ENCODE measurements at regions not wholly inside any gene's neighbourhood (a gene's known extent, or its start where the extent isn't known, plus 50 kb on each side); places are given as distances from the start of the nearest gene placed in this dataset.

- H3K36me3 ChIP-seq, result no peaks in the 10 kb centered on the region
- no peak for TF ChIP-seq POLR2A (IDR thresholded peaks at IDR 0.05)
- TF ChIP-seq, protein P1, sequence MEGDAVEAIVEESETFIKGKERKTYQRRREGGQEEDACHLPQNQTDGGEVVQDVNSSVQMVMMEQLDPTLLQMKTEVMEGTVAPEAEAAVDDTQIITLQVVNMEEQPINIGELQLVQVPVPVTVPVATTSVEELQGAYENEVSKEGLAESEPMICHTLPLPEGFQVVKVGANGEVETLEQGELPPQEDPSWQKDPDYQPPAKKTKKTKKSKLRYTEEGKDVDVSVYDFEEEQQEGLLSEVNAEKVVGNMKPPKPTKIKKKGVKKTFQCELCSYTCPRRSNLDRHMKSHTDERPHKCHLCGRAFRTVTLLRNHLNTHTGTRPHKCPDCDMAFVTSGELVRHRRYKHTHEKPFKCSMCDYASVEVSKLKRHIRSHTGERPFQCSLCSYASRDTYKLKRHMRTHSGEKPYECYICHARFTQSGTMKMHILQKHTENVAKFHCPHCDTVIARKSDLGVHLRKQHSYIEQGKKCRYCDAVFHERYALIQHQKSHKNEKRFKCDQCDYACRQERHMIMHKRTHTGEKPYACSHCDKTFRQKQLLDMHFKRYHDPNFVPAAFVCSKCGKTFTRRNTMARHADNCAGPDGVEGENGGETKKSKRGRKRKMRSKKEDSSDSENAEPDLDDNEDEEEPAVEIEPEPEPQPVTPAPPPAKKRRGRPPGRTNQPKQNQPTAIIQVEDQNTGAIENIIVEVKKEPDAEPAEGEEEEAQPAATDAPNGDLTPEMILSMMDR (IDR thresholded peaks at IDR 0.05 in 8 of 11, conservative IDR thresholded peaks at IDR 0.05 in 3 of 11), result no peak
- TF ChIP-seq POLR2AphosphoS5 (IDR thresholded peaks at IDR 0.05), result no peak
- intact Hi-C loops (cut with DNase I; ENCODE audit: low total_unique reads), result no loop called here
- WGBS, 5 donors, result 61 to 88% (median 80%) methylated on average over 18 of the region's 18 CpGs
- no peak for DNase-seq
- H3K27me3 ChIP-seq (replicated peaks in 1 of 7), result no peaks in the 10 kb centered on the region
- H3K4me1 ChIP-seq, result peaks cover 0 to 25% (median 8%) of the 10 kb centered on the region in 6 donors
- H3K9me3 ChIP-seq, result peaks cover 0 to 6% (median 0%) of the 10 kb centered on the region in 8 donors
- no peak overlapping the region for H3K27ac ChIP-seq
- no peak overlapping the region for H3K4me3 ChIP-seq
These were observed 308.4 kb downstream of the BRD1 start for GRCh38 chr22:49519117-49519737.

- TF ChIP-seq, protein P1 (IDR thresholded peaks at IDR 0.05 in 8 of 11, conservative IDR thresholded peaks at IDR 0.05 in 3 of 11), result no peak
- TF ChIP-seq POLR2A (IDR thresholded peaks at IDR 0.05) (no peak), POLR2AphosphoS5 (IDR thresholded peaks at IDR 0.05) (peak in 1 of 3 donors; percentile 11)
- no peak overlapping the region for H3K27ac ChIP-seq
- no peak overlapping the region for H3K4me3 ChIP-seq
- peaks cover 0 to 18% (median 2%) of the 10 kb centered on the region in 6 donors for H3K4me1 ChIP-seq
- H3K36me3 ChIP-seq, result no peaks in the 10 kb centered on the region
- H3K27me3 ChIP-seq (replicated peaks in 1 of 7), result no peaks in the 10 kb centered on the region
- 59 to 79% (median 64%) methylated on average over 8 to 22 of the region's 22 CpGs for WGBS, 5 donors
- peak; percentile 53 for DNase-seq
- H3K9me3 ChIP-seq, result peaks cover 0 to 6% (median 0%) of the 10 kb centered on the region in 8 donors
- intact Hi-C loops (cut with DNase I; ENCODE audit: low total_unique reads), result no loop called here
These were observed 309.2 kb downstream of the BRD1 start for GRCh38 chr22:49518436-49518970.

- no peak overlapping the region for H3K27ac ChIP-seq
- TF ChIP-seq, protein P1 (IDR thresholded peaks at IDR 0.05 in 8 of 11, conservative IDR thresholded peaks at IDR 0.05 in 3 of 11), result no peak
- TF ChIP-seq POLR2AphosphoS5 (IDR thresholded peaks at IDR 0.05) (no peak), POLR2A (IDR thresholded peaks at IDR 0.05) (no peak)
- intact Hi-C loops (cut with DNase I; ENCODE audit: low total_unique reads), result no loop called here
- no peak overlapping the region for H3K4me3 ChIP-seq
- peaks cover 0 to 7% (median under 1%) of the 10 kb centered on the region in 8 donors for H3K9me3 ChIP-seq
- H3K4me1 ChIP-seq, result peaks cover 0 to 14% (median 0%) of the 10 kb centered on the region in 6 donors
- H3K27me3 ChIP-seq (replicated peaks in 1 of 7), result no peaks in the 10 kb centered on the region
- WGBS, 5 donors, result 87 to 94% (median 90%) methylated on average over 23 of the region's 23 CpGs
- H3K36me3 ChIP-seq, result no peaks in the 10 kb centered on the region
- DNase-seq, result peak; percentile 46
These were observed 309.9 kb downstream of the BRD1 start for GRCh38 chr22:49517667-49518185.

DNA sequence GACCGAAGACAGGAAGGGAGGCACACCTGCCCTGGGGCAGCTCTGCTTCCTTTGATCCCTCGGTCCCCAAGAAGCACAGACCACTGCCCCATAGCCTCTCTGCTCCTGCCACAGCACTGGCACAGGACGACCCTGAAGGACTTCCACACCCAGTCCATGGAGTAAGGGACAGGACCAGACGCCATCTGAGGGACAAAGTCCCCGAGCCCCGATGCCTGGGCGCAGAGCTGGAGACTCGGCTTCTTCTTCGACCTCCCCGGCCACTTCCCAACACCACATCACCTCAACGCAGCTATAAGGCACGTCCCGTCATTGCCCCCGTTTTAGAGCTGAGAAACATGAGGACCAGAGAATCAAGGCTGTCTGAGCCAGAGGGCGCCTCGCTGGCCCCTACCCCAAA lies 310.5 kb downstream of the BRD1 start:
- DNase-seq, result no peak
- WGBS, 5 donors, result 91 to 95% (median 92%) methylated on average over 15 to 16 of the region's 16 CpGs
- H3K36me3 ChIP-seq, result no peaks in the 10 kb centered on the region
- no peak overlapping the region for H3K4me3 ChIP-seq
- H3K27ac ChIP-seq, result no peak overlapping the region
- H3K4me1 ChIP-seq, result peaks cover 0 to 14% (median under 1%) of the 10 kb centered on the region in 6 donors
- no peaks in the 10 kb centered on the region for H3K27me3 ChIP-seq (replicated peaks in 1 of 7)
- TF ChIP-seq, protein P1 (IDR thresholded peaks at IDR 0.05 in 8 of 11, conservative IDR thresholded peaks at IDR 0.05 in 3 of 11), result no peak
- TF ChIP-seq POLR2A (IDR thresholded peaks at IDR 0.05), result no peak
- TF ChIP-seq POLR2AphosphoS5 (IDR thresholded peaks at IDR 0.05), result no peak
- H3K9me3 ChIP-seq, result peaks cover 0 to 13% (median 4%) of the 10 kb centered on the region in 8 donors
- intact Hi-C loops (cut with DNase I; ENCODE audit: low total_unique reads), result no loop called here

All from spleen (tissue), 11 donors.